ENCODE measurements at regions not wholly inside any gene's neighbourhood (a gene's known extent, or its start where the extent isn't known, plus 50 kb on each side); places are given as distances from the start of the nearest gene placed in this dataset.

DNA sequence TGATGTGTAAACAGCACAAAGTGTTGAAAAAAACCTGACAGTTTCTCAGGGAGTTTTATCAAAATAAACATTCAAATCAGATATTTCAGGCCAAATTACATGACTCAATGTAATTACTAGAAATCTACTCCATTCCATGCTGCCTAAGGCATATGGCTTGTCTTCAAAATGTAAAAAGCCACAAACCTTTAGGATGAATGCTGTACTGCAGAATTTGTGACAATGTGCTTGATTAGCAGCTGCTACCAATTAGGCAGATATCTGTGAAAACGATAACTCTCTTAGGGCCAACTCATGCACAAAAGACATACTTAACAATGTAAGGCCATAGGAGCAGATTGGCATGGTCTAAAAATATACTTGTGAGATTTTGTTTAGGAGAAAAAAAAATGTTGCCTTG is 267.0 kb downstream of the DACT1 start:
- no peak overlapping the region for H2BK15ac ChIP-seq (ENCODE audit: low read depth, low read length)
- no peak overlapping the region for H3K23ac ChIP-seq (ENCODE audit: insufficient read length, low read depth, low read length)
- H3K4me1 Mint-ChIP-seq = no peaks in the 10 kb centered on the region
- no peaks in the 10 kb centered on the region; the same call in 1 of the 2 replicates for H3K27me3 ChIP-seq (ENCODE audit: insufficient read depth, low read length)
- H3K18ac ChIP-seq (ENCODE audit: insufficient read length, low read depth, low read length) = no peak overlapping the region
- no peak overlapping the region for H2BK120ac ChIP-seq (ENCODE audit: low read depth, low read length, poor library complexity, severe bottlenecking)
- no peak overlapping the region for H3K4me3 Mint-ChIP-seq
- no peak overlapping the region for H4K8ac ChIP-seq (replicated peaks; ENCODE audit: insufficient read length, low read depth, low read length)
- H2AFZ ChIP-seq (ENCODE audit: low read length) = no peak overlapping the region
- H2BK12ac ChIP-seq (ENCODE audit: insufficient read length, low read depth, low read length) = no peak overlapping the region
- no peak overlapping the region for H2BK5ac ChIP-seq (ENCODE audit: insufficient read length, low read length)
- no peak overlapping the region for H4K5ac ChIP-seq (ENCODE audit: insufficient read length, low read depth, low read length)
- H3K36me3 Mint-ChIP-seq (ENCODE audit: insufficient read depth in 1 of 3, low read depth in 3 of 3) = peaks cover 0 to 9% (median 0%) of the 10 kb centered on the region in 3 experiments; a peak in 4 of 7 replicates
- no CpG with 5 or more reads among the region's 1 CpG for WGBS (ENCODE audit: extremely low coverage, insufficient read length, low lambda C conversion rate)
- no peaks in the 10 kb centered on the region for H4K20me1 ChIP-seq (ENCODE audit: control insufficient read depth, insufficient read depth, insufficient read length)
- no peaks in the 10 kb centered on the region for H3K79me2 ChIP-seq (ENCODE audit: insufficient read depth, low read length)
- H3K4ac ChIP-seq (ENCODE audit: low read depth, low read length) = no peak overlapping the region
- H2BK20ac ChIP-seq (ENCODE audit: low read depth, low read length, poor library complexity, severe bottlenecking) = no peak overlapping the region
- H3K79me1 ChIP-seq (ENCODE audit: insufficient read depth, low read depth, low read length, poor library complexity, severe bottlenecking) = no peaks in the 10 kb centered on the region
- no peak overlapping the region for H3K9ac ChIP-seq (ENCODE audit: extremely low read depth, insufficient read length, low read length)
- H3K56ac ChIP-seq (ENCODE audit: insufficient read length, low read depth, low read length) = no peak overlapping the region
- H2AK5ac ChIP-seq (ENCODE audit: insufficient read length, low read length) = no peak overlapping the region
- no peak overlapping the region for H3K14ac ChIP-seq (ENCODE audit: insufficient read depth, low read length)
- no peak overlapping the region for H3T11ph ChIP-seq (ENCODE audit: low read length)
- H3K4me2 ChIP-seq (ENCODE audit: insufficient read depth, insufficient read length, low read length) = no peak overlapping the region
- TF ChIP-seq, protein P1, sequence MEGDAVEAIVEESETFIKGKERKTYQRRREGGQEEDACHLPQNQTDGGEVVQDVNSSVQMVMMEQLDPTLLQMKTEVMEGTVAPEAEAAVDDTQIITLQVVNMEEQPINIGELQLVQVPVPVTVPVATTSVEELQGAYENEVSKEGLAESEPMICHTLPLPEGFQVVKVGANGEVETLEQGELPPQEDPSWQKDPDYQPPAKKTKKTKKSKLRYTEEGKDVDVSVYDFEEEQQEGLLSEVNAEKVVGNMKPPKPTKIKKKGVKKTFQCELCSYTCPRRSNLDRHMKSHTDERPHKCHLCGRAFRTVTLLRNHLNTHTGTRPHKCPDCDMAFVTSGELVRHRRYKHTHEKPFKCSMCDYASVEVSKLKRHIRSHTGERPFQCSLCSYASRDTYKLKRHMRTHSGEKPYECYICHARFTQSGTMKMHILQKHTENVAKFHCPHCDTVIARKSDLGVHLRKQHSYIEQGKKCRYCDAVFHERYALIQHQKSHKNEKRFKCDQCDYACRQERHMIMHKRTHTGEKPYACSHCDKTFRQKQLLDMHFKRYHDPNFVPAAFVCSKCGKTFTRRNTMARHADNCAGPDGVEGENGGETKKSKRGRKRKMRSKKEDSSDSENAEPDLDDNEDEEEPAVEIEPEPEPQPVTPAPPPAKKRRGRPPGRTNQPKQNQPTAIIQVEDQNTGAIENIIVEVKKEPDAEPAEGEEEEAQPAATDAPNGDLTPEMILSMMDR (conservative IDR thresholded peaks at IDR 0.05) = no peak
- H3K23me2 ChIP-seq (ENCODE audit: insufficient read length, low read depth, low read length, poor library complexity, severe bottlenecking) = no peaks in the 10 kb centered on the region
- H3K9me3 Mint-ChIP-seq = peaks cover 5 to 6% of the 10 kb centered on the region in 2 experiments; a peak in 3 of 5 replicates
- no peak overlapping the region for H3K27ac Mint-ChIP-seq
- no peaks in the 10 kb centered on the region for H3K27me3 Mint-ChIP-seq (ENCODE audit: low read depth)
- H3K4me1 ChIP-seq (ENCODE audit: insufficient read depth, low read length) = no peaks in the 10 kb centered on the region
- H4K91ac ChIP-seq (ENCODE audit: insufficient read length, low read depth, low read length) = no peak overlapping the region
- no peaks in the 10 kb centered on the region for H3K9me3 ChIP-seq (ENCODE audit: control insufficient read depth, low read depth, low read length)
- H3K27ac ChIP-seq (ENCODE audit: insufficient read length, low read depth, low read length) = no peak overlapping the region
- no peak for DNase-seq
